GM18870 (cell line): ENCODE measurements at regions not wholly inside any gene's neighbourhood (a gene's known extent, or its start where the extent isn't known, plus 50 kb on each side); places are given as distances from the start of the nearest gene placed in this dataset.
"Not testable (repeated sequence)": the region's sequence is repeated elsewhere in the genome, so short reads cannot be mapped to it uniquely, and the experiment has no call there.

Experiments used
- ATAC-seq: cut with Tn5 transposase; IDR thresholded peaks from one replicate; pipeline ENCODE4 v1.9.1; 2021; ENCODE audit warnings: moderate library complexity; ENCODE audit not compliant: unreplicated experiment

GRCh38 chr21:34271189-34271851 is 92.5 kb upstream of the KCNE2 start:
- no peak for ATAC-seq

- ATAC-seq = no peak
These were observed 91.5 kb upstream of the KCNE2 start for GRCh38 chr21:34272321-34272720.

DNA sequence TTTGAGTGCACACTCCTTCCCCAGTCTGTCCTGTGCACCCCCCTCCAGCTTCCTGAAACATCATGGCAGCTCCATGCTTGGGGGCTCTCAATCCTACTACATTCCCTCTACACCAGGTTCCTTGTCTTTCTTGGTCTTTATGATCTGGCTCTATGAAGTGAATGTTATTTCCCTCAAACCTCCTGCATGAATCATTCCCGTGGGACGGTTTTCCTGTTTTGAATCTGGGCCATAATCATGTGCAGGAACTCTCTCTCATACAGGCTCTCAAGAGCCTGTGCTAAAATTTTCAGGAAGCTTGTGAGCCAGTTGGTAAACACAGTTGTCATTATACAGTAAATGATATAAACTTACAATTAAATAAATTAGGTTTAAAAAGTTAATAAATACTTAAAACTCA is 89.8 kb upstream of the KCNE2 start:
- no peak for ATAC-seq

GRCh38 chr21:34276711-34277425 is 86.9 kb upstream of the KCNE2 start:
- peak; percentile 50 for ATAC-seq

GRCh38 chr21:34278451-34278850 is 85.4 kb upstream of the KCNE2 start:
- ATAC-seq = no peak

DNA sequence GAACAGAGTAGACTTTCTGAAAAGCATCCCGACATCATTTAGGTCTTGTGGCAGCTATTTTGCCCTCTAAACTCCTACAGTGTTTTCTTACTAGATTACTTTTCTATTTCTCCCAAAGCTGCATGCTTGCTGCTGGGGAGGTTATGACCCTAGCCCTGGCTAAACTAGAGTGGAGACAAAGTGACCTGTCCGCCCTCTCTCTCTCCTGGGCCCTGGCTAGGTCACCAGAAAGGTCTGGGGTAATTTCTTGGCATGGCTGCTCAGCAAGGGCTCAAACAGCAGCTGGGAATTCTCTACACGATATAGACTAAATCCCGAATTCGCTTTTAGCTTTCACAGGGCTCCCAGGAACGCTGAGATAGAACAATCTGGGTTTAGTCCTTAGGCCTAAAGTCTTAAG is 84.5 kb upstream of the KCNE2 start:
- no peak for ATAC-seq

DNA sequence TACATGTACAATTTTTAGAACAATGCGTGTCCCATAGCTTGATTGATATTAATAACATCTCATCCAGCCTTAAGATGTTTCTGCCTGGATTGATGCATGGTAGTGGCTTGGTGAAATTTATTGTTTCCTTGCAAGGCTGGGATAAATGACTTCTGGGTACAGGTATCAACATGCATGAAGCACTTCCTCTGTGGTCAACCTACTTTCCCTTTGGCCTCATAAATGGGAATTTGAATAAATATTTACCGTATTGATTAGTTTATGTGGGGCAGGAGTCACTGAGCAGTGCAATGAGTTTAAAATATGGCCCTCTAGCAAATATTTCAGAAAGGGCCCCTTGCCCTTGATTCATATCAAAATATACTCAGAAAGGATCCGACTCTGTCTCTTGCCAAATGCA is 83.9 kb upstream of the KCNE2 start:
- ATAC-seq = no peak

- ATAC-seq = no peak
These were observed 83.4 kb upstream of the KCNE2 start for GRCh38 chr21:34280389-34280795.

DNA sequence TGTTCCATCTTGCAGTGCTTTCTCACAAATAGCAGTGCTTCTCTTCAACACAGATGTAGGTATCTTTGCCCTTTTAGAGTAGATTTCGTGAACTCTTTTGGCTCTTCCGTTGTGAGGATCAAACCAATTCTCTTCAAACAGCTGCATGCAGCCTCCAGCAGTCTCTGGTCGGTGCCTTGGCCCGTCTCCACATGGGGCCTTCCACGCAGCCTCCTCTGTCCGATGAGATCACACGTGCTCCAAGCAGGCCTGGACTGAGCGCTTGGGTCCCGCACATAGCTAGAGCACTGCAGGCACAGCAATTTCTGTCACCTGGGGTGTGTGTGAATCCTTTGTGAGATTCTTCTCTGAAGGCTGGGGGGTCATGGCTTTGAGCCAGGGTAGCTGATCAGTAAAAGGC is 82.8 kb upstream of the KCNE2 start:
- no peak for ATAC-seq

DNA sequence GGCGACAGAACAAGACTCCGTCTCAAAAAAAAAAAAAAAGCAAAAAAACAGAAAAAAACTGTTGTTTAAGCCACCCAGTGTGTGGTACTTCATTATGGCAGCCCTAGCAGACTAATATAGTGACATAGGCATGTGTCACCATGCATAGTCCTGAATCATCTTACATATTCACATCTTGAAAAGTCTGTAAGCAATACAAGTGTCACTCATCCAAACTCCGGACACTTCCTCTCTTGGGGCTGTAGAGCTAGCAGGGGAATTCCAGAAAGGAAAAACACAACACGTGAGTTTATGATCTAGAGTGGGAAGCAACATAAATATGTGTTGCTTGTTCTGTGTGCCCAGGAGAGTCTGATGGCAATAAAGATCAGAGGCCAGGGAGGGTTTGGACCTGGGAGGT is 81.6 kb upstream of the KCNE2 start:
- ATAC-seq = no peak

- ATAC-seq = no peak
These were observed 79.1 kb upstream of the KCNE2 start for GRCh38 chr21:34284666-34285065.

DNA sequence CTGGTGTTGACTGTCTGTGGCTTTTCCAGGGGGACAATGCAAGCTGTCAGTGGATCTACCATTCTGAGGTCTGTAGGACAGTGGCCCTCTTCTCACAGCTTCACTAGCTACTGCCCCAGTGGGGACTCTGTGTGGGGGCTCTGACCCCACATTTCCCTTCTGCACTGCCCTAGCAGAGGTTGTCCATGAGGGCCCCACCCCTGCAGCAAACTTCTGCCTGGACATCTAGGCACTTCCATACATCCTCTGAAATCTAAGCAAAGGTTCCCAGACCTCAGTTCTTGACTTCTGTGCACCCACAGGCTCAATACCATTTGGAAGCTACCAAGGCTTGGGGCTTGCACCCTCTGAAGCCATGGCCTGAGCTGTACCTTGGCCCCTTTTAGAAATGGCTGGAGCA is 75.8 kb upstream of the KCNE2 start:
- ATAC-seq = not testable (repeated sequence)

DNA sequence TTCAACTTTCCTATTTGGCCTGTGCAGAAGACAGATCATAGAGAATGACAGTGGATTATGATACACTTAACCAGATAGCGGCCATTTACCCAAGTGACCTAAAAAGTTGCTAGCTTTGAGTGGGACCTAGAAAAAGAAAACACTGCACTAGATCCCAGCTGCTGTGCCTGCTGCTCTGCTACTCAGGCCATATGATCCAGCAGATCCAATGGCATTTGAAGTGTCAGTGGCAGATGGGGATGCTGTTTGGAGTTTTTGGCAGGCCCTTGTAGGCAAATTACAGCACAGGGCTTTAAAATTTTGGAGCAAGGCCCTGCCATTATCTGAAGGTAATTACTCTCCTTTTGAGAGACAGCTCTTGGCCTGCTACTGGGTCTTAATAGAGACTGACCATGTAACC is 74.0 kb upstream of the KCNE2 start:
- no peak for ATAC-seq

- ATAC-seq = no peak
These were observed 66.9 kb upstream of the KCNE2 start for GRCh38 chr21:34296878-34297277.

DNA sequence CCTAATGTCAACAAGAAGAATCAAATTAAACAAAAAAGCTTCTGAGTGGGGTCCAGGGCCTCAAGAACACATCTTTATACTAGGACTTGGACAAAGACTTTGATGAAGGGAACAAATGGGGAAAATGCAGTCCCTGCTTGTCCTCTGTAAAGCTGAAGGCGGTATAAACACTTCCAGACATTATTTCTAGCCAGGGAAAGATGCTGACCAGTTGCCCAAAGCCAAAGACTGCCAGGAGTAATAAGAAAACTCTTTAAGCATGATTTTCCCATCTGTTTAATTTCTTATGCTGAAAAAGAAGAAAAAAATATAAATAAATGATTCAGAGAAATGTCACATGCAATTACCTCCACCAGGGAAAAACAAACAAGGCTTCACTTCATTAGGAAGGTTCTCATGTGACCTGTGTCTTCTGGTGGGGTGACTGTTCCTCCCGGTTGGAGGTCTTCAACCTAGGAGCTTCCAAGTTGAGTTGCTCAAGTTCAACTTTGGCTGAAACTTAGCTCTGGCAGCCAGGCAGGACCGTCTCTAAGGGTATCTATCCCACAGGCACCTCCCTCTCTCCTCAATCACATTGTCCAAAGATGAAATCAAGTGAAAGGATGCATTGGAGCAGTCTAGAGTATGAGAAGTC is 65.2 kb upstream of the KCNE2 start:
- no peak for ATAC-seq

DNA sequence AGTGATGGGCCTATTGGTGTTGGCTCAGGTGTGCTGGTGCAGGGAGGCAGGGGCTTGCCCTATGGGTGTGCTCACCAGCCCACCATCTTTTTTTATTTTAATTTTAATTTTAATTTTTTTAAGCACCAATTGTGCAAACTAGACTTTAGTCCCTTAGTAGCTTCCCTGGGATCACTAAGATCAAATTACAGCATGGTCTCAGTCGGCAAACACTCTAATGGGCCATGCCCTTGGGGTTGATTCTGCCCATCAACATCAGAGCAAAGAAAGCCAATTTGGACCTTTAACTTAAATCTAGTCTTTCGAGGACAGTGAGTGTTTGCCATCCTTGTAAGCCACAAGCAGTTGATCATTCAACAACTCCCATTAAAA is 64.7 kb upstream of the KCNE2 start:
- no peak for ATAC-seq

DNA sequence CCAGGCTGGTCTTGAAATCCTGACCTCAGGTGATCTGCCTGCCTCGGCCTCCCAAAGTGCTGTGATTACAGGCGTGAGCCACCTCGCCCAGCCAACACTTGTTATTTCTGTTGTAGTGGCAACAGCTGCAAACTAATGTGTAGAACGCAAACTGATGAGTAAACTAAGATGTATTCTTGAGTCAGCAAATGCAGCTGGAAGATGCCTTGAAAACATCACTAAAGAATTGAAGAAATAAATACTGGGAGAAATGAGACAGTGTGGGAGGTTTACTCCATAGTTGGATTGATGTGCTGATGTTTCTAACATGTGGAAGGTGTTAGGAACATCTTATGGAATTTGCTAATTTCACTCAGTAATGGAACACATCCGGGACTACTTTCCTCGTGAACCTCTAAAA is 61.3 kb upstream of the KCNE2 start:
- no peak for ATAC-seq

- ATAC-seq = no peak
These were observed 57.9 kb upstream of the KCNE2 start for GRCh38 chr21:34305605-34306604.

DNA sequence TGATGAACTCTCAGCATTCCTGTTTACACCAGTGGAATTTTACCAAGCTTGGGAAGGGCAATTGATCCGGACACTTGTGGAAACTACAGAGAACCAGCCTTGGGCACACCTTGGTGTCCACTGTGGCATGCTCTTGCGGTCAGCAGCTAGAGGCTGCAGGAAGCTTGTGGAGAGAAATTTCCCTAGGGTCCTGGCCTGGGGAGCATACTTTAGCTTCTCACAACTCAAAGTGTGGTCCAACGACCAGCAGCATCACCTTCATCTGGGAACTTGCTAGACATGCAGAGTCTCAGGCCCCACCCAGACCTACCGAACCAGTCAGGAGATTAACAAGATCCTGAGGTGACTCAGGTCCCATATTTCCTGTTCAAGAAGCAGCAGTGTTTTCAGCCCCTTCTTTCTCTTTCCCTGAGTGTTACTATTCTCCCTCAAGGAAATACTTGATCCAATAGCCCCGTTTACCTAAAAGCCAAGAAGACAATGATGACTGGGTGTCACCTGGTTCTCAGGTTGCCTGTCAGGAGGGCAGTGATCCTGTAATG is 55.7 kb upstream of the KCNE2 start:
- ATAC-seq = no peak

- no peak for ATAC-seq
These were observed 52.1 kb upstream of the KCNE2 start for GRCh38 chr21:34311561-34312330.
